ENCODE measurements at regions not wholly inside any gene's neighbourhood (a gene's known extent, or its start where the extent isn't known, plus 50 kb on each side); places are given as distances from the start of the nearest gene placed in this dataset.

DNA sequence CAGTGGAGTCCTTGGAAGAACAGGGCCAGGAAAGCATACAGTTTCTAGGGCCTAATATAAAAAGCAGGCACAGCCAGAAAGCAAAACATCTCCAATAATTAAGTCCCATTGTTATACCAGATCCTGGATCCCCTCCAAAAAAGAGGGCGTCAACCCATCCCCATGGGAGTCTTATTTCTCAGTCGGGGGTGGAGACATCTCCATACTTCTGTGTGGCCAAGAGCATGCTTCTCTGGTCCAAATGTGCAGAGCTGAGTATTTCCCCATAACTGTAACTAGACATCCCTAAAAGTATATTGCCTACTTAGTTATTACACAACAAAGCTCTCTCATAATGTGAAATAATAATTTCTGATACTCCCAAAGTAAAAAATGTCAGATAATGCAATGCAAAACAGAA is 104.2 kb upstream of the SOX13 start:
- H3K79me2 ChIP-seq (replicated peaks; ENCODE audit: insufficient read depth) = no peaks in the 10 kb centered on the region
- H3K36me3 ChIP-seq (ENCODE audit: insufficient read depth) = peaks cover 27% of the 10 kb centered on the region
- no peak overlapping the region for H3K27ac Mint-ChIP-seq
- peaks cover 84% of the 10 kb centered on the region for H3K9me3 Mint-ChIP-seq
- 0 out of 2 replicates have a peak, but pooled peaks cover 3% of the 10 kb centered on the region for H3K9me2 ChIP-seq (ENCODE audit: insufficient read depth)
- no peaks in the 10 kb centered on the region for H3K4me1 Mint-ChIP-seq
- DNase-seq (ENCODE audit: low spot score) = no peak
- H3K4me1 ChIP-seq (ENCODE audit: insufficient read depth) = no peaks in the 10 kb centered on the region
- no peaks in the 10 kb centered on the region for H3K27me3 ChIP-seq (ENCODE audit: insufficient read depth)
- no peaks in the 10 kb centered on the region for H4K20me1 ChIP-seq (replicated peaks; ENCODE audit: insufficient read depth)
- H3K4me3 ChIP-seq = no peak overlapping the region
- H3K27me3 Mint-ChIP-seq (ENCODE audit: insufficient read depth, low read depth, poor library complexity) = peaks cover 5% of the 10 kb centered on the region
- no peak for ATAC-seq
- no peaks in the 10 kb centered on the region for H3F3A ChIP-seq (replicated peaks; ENCODE audit: low read depth)
- H3K4me3 Mint-ChIP-seq = no peak overlapping the region
- TF ChIP-seq ZNF114 (CRISPR knock-in tag; IDR thresholded peaks at IDR 0.05) (no peak), POLR2AphosphoS5 (IDR thresholded peaks at IDR 0.05; ENCODE audit: low read depth) (no peak), CREB1 (CRISPR knock-in tag; IDR thresholded peaks at IDR 0.05; ENCODE audit: low read depth) (no peak), CTCF (conservative IDR thresholded peaks at IDR 0.05; ENCODE audit: low read depth in 2 of 2) (no peak), STAT1 (IDR thresholded peaks at IDR 0.05; ENCODE audit: unreplicated experiment) (no peak), NANOG (IDR thresholded peaks at IDR 0.05; ENCODE audit: borderline replicate concordance) (no peak), EZH2 (IDR thresholded peaks at IDR 0.05; ENCODE audit: low read depth, unreplicated experiment) (no peak), ZNF331 (CRISPR knock-in tag; IDR thresholded peaks at IDR 0.05; ENCODE audit: low read depth) (no peak), EZH2phosphoT487 (IDR thresholded peaks at IDR 0.05; ENCODE audit: unreplicated experiment) (no peak)
- TF ChIP-seq, protein P1, sequence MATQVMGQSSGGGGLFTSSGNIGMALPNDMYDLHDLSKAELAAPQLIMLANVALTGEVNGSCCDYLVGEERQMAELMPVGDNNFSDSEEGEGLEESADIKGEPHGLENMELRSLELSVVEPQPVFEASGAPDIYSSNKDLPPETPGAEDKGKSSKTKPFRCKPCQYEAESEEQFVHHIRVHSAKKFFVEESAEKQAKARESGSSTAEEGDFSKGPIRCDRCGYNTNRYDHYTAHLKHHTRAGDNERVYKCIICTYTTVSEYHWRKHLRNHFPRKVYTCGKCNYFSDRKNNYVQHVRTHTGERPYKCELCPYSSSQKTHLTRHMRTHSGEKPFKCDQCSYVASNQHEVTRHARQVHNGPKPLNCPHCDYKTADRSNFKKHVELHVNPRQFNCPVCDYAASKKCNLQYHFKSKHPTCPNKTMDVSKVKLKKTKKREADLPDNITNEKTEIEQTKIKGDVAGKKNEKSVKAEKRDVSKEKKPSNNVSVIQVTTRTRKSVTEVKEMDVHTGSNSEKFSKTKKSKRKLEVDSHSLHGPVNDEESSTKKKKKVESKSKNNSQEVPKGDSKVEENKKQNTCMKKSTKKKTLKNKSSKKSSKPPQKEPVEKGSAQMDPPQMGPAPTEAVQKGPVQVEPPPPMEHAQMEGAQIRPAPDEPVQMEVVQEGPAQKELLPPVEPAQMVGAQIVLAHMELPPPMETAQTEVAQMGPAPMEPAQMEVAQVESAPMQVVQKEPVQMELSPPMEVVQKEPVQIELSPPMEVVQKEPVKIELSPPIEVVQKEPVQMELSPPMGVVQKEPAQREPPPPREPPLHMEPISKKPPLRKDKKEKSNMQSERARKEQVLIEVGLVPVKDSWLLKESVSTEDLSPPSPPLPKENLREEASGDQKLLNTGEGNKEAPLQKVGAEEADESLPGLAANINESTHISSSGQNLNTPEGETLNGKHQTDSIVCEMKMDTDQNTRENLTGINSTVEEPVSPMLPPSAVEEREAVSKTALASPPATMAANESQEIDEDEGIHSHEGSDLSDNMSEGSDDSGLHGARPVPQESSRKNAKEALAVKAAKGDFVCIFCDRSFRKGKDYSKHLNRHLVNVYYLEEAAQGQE (IDR thresholded peaks at IDR 0.05; ENCODE audit: unreplicated experiment) = no peak
- TF ChIP-seq, protein P2, sequence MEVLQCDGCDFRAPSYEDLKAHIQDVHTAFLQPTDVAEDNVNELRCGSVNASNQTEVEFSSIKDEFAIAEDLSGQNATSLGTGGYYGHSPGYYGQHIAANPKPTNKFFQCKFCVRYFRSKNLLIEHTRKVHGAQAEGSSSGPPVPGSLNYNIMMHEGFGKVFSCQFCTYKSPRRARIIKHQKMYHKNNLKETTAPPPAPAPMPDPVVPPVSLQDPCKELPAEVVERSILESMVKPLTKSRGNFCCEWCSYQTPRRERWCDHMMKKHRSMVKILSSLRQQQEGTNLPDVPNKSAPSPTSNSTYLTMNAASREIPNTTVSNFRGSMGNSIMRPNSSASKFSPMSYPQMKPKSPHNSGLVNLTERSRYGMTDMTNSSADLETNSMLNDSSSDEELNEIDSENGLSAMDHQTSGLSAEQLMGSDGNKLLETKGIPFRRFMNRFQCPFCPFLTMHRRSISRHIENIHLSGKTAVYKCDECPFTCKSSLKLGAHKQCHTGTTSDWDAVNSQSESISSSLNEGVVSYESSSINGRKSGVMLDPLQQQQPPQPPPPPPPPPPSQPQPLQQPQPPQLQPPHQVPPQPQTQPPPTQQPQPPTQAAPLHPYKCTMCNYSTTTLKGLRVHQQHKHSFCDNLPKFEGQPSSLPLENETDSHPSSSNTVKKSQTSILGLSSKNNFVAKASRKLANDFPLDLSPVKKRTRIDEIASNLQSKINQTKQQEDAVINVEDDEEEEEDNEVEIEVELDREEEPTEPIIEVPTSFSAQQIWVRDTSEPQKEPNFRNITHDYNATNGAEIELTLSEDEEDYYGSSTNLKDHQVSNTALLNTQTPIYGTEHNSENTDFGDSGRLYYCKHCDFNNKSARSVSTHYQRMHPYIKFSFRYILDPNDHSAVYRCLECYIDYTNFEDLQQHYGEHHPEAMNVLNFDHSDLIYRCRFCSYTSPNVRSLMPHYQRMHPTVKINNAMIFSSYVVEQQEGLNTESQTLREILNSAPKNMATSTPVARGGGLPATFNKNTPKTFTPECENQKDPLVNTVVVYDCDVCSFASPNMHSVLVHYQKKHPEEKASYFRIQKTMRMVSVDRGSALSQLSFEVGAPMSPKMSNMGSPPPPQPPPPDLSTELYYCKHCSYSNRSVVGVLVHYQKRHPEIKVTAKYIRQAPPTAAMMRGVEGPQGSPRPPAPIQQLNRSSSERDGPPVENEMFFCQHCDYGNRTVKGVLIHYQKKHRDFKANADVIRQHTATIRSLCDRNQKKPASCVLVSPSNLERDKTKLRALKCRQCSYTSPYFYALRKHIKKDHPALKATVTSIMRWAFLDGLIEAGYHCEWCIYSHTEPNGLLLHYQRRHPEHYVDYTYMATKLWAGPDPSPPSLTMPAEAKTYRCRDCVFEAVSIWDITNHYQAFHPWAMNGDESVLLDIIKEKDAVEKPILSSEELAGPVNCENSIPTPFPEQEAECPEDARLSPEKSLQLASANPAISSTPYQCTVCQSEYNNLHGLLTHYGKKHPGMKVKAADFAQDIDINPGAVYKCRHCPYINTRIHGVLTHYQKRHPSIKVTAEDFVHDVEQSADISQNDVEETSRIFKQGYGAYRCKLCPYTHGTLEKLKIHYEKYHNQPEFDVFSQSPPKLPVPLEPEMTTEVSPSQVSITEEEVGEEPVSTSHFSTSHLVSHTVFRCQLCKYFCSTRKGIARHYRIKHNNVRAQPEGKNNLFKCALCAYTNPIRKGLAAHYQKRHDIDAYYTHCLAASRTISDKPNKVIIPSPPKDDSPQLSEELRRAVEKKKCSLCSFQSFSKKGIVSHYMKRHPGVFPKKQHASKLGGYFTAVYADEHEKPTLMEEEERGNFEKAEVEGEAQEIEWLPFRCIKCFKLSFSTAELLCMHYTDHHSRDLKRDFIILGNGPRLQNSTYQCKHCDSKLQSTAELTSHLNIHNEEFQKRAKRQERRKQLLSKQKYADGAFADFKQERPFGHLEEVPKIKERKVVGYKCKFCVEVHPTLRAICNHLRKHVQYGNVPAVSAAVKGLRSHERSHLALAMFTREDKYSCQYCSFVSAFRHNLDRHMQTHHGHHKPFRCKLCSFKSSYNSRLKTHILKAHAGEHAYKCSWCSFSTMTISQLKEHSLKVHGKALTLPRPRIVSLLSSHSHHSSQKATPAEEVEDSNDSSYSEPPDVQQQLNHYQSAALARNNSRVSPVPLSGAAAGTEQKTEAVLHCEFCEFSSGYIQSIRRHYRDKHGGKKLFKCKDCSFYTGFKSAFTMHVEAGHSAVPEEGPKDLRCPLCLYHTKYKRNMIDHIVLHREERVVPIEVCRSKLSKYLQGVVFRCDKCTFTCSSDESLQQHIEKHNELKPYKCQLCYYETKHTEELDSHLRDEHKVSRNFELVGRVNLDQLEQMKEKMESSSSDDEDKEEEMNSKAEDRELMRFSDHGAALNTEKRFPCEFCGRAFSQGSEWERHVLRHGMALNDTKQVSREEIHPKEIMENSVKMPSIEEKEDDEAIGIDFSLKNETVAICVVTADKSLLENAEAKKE (CRISPR knock-in tag; IDR thresholded peaks at IDR 0.05) = no peak
- TF ChIP-seq, protein P3, sequence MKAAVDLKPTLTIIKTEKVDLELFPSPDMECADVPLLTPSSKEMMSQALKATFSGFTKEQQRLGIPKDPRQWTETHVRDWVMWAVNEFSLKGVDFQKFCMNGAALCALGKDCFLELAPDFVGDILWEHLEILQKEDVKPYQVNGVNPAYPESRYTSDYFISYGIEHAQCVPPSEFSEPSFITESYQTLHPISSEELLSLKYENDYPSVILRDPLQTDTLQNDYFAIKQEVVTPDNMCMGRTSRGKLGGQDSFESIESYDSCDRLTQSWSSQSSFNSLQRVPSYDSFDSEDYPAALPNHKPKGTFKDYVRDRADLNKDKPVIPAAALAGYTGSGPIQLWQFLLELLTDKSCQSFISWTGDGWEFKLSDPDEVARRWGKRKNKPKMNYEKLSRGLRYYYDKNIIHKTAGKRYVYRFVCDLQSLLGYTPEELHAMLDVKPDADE (IDR thresholded peaks at IDR 0.05) = no peak
- H2AFZ ChIP-seq = no peak overlapping the region
- H3K27ac ChIP-seq (ENCODE audit: low read depth) = no peak overlapping the region
- H3K36me3 Mint-ChIP-seq (ENCODE audit: low read depth) = peaks cover 43% of the 10 kb centered on the region; the same call in 2 of the 3 replicates
- no peak overlapping the region for H3K4me2 ChIP-seq
